Kidney epithelial cell (primary cell): ENCODE measurements at regions not wholly inside any gene's neighbourhood (a gene's known extent, or its start where the extent isn't known, plus 50 kb on each side); places are given as distances from the start of the nearest gene placed in this dataset.

ENCODE experiments used
- DNase-seq: peaks from one replicate; pipeline ENCODE4 v3.0.0-alpha.2; 2010; ENCODE audit warnings: low read depth
- H3K27me3 ChIP-seq: 2 replicates; pipeline ENCODE4 v1.6.0; 2011; ENCODE audit warnings: low read length; ENCODE audit not compliant: control insufficient read depth, insufficient read depth
- H3K36me3 ChIP-seq: 2 replicates; pipeline ENCODE4 v1.5.1; 2011; ENCODE audit warnings: low read length; ENCODE audit not compliant: control insufficient read depth, insufficient read depth
- H3K4me3 ChIP-seq: 2 replicates; pipeline ENCODE4 v1.5.1; 2011; ENCODE audit warnings: low read depth, mild to moderate bottlenecking, control low read depth, low read length
- CTCF ChIP-seq: IDR thresholded peaks from 2 replicates; pipeline ENCODE4 v1.5.1; 2011; ENCODE audit warnings: mild to moderate bottlenecking, moderate library complexity, low read length, control low read depth, inconsistent platforms; ENCODE audit not compliant: insufficient read depth, poor library complexity, severe bottlenecking

- no peak for DNase-seq
- no peak for TF ChIP-seq CTCF
- no peak overlapping the region for H3K4me3 ChIP-seq
- no peaks in the 10 kb centered on the region for H3K27me3 ChIP-seq
- no peaks in the 10 kb centered on the region for H3K36me3 ChIP-seq
Measured at GRCh38 chr5:63155310-63155631, 576.7 kb downstream of the LRRC70 start.

- Histone ChIP-seq H3K27me3 (no peaks in the 10 kb centered on the region), H3K36me3 (no peaks in the 10 kb centered on the region), H3K4me3 (no peak overlapping the region)
- no peak for TF ChIP-seq CTCF
- no peak for DNase-seq
Measured at GRCh38 chr5:63154476-63155309, 576.1 kb downstream of the LRRC70 start.

- DNase-seq: no peak
- no peak for TF ChIP-seq CTCF
- H3K4me3 ChIP-seq: no peak overlapping the region
Measured at GRCh38 chr5:63152871-63153270, 574.3 kb downstream of the LRRC70 start.

DNA sequence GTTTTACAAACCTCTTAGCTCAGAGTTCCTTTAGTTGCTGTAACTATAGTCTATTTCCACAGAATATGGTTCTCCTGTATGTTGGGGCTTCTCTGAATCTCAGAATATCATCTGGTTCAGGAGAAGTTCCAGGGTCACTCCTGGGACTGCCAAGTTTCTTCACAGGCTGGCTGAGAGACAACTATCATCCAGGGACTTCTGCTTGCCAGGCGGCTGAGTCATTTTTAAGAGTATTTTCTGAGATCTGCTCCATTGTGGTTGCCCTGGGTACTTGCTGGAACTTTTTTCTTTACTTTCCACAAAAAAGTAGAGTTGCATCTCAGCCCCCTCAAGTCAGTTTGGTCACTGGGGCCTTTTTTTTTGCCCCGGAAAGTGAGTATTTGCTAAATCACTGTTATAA, 566.5 kb downstream of the LRRC70 start:
- TF ChIP-seq CTCF: no peak
- no peak for DNase-seq
- H3K36me3 ChIP-seq: no peaks in the 10 kb centered on the region
- H3K27me3 ChIP-seq: no peaks in the 10 kb centered on the region
- no peak overlapping the region for H3K4me3 ChIP-seq

More at GRCh38 chr5:63152871-63153270, 574.3 kb downstream of the LRRC70 start:
- no peaks in the 10 kb centered on the region for H3K27me3 ChIP-seq
- H3K36me3 ChIP-seq: no peaks in the 10 kb centered on the region

- Histone ChIP-seq H3K4me3 (no peak overlapping the region), H3K27me3 (no peaks in the 10 kb centered on the region), H3K36me3 (no peaks in the 10 kb centered on the region)
- TF ChIP-seq CTCF: no peak
- no peak for DNase-seq
Measured at GRCh38 chr5:63141591-63141990, 563.0 kb downstream of the LRRC70 start.

DNA sequence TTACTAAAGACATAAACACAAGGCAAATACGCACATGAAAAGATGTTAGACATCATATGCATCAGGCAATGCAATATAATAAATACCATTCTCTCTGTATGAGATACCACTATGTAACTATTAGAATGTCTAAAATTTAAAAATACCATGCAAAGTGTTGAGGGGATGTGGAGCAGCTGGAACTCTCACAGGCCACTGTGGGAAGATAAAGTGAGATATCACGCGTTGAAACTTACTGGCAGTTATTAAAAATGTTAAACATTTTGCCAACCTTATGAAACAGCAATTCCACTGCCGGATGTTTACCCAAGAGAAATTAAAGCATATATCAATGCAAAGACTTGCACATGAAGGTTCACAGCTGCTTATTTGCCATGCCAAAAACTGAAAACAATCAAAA, 556.7 kb downstream of the LRRC70 start:
- no peak for TF ChIP-seq CTCF
- no peak overlapping the region for H3K4me3 ChIP-seq
- no peaks in the 10 kb centered on the region for H3K27me3 ChIP-seq
- no peak for DNase-seq
- no peaks in the 10 kb centered on the region for H3K36me3 ChIP-seq
